Adipocyte (in vitro differentiated cells): ENCODE measurements at regions not wholly inside any gene's neighbourhood (a gene's known extent, or its start where the extent isn't known, plus 50 kb on each side); places are given as distances from the start of the nearest gene placed in this dataset.
A peak's percentile ranks its signal among the peaks of the same experiment; 100 is the strongest.

Experiments used
- DNase-seq: peaks from one replicate; pipeline ENCODE4 v3.0.0-alpha.2; 2015; ENCODE audit warnings: low read depth
- H3K27me3 ChIP-seq: replicated peaks from 2 replicates; pipeline ENCODE4 v1.7.0; 2013; ENCODE audit warnings: mild to moderate bottlenecking, low read length, moderate library complexity; ENCODE audit not compliant: control insufficient read depth, insufficient read depth
- H3K36me3 ChIP-seq: 2 replicates; pipeline ENCODE4 v1.7.0; 2013; ENCODE audit warnings: low read length, mild to moderate bottlenecking, moderate library complexity; ENCODE audit not compliant: control insufficient read depth, insufficient read depth, severe bottlenecking
- H3K4me1 ChIP-seq: 2 replicates; pipeline ENCODE4 v1.7.0; 2013; ENCODE audit warnings: mild to moderate bottlenecking, low read length, moderate library complexity; ENCODE audit not compliant: control insufficient read depth, insufficient read depth
- H3K4me3 ChIP-seq: 2 replicates; pipeline ENCODE4 v1.7.0; 2013; ENCODE audit warnings: mild to moderate bottlenecking, low read length, moderate library complexity
- H3K9ac ChIP-seq: 2 replicates; pipeline ENCODE4 v1.7.0; 2013; ENCODE audit warnings: mild to moderate bottlenecking, low read length, moderate library complexity
- H3K9me3 ChIP-seq: 2 replicates; pipeline ENCODE4 v1.7.0; 2013; ENCODE audit warnings: mild to moderate bottlenecking, low read length, moderate library complexity; ENCODE audit not compliant: control insufficient read depth

DNA sequence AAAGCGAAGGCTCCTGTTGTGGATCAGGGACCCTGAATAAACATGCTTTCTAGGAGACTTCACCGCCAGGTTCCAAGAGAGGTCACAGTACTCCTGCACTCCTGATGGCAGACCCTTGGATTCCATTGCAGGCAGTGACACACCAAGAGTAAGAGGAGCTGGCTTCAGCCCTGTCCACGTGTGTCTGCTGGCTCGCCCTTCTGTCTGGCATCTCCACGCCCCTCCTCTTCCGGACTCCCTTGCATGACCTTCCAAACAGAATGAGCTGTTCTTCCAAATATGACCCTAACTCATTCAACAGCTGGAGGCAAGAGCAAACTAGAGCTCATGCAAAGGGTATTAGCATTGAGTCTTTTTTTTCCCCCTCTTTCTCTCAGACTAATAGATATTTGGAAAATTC lies 233.0 kb upstream of the PLEKHG7 start:
- Histone ChIP-seq H3K9ac (no peak overlapping the region), H3K27me3 (no peaks in the 10 kb centered on the region), H3K9me3 (no peaks in the 10 kb centered on the region), H3K4me1 (no peaks in the 10 kb centered on the region), H3K4me3 (no peak overlapping the region), H3K36me3 (no peaks in the 10 kb centered on the region)
- DNase-seq: no peak

- no peak for DNase-seq
- H3K4me1 ChIP-seq: no peaks in the 10 kb centered on the region
- no peaks in the 10 kb centered on the region for H3K36me3 ChIP-seq
- no peak overlapping the region for H3K9ac ChIP-seq
- H3K27me3 ChIP-seq: no peaks in the 10 kb centered on the region
- H3K9me3 ChIP-seq: no peaks in the 10 kb centered on the region
- no peak overlapping the region for H3K4me3 ChIP-seq
Observed at GRCh38 chr12:92468358-92469020, 234.3 kb upstream of the PLEKHG7 start.

DNA sequence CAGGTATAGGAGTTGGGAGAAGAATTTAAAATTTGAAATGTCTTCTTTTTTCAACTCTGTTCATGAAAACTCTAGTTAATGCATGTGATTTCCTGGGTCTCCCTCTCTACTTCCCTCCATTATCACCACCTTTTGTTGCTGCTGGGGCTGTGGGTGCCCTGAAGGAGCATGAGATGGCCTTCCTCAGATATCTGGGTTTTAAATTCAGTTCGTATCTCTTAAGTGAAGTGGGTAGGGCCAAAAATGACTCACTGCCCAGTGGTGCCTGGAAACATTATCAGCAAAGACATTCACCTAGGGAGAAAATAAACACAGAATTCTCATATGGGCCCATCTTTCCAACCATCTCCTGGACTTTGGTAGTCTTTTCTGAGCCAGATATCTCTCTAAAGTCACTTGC lies 234.9 kb upstream of the PLEKHG7 start:
- no peak overlapping the region for H3K9ac ChIP-seq
- H3K9me3 ChIP-seq: no peaks in the 10 kb centered on the region
- no peaks in the 10 kb centered on the region for H3K27me3 ChIP-seq
- H3K4me1 ChIP-seq: no peaks in the 10 kb centered on the region
- H3K36me3 ChIP-seq: no peaks in the 10 kb centered on the region
- no peak overlapping the region for H3K4me3 ChIP-seq
- no peak for DNase-seq

DNA sequence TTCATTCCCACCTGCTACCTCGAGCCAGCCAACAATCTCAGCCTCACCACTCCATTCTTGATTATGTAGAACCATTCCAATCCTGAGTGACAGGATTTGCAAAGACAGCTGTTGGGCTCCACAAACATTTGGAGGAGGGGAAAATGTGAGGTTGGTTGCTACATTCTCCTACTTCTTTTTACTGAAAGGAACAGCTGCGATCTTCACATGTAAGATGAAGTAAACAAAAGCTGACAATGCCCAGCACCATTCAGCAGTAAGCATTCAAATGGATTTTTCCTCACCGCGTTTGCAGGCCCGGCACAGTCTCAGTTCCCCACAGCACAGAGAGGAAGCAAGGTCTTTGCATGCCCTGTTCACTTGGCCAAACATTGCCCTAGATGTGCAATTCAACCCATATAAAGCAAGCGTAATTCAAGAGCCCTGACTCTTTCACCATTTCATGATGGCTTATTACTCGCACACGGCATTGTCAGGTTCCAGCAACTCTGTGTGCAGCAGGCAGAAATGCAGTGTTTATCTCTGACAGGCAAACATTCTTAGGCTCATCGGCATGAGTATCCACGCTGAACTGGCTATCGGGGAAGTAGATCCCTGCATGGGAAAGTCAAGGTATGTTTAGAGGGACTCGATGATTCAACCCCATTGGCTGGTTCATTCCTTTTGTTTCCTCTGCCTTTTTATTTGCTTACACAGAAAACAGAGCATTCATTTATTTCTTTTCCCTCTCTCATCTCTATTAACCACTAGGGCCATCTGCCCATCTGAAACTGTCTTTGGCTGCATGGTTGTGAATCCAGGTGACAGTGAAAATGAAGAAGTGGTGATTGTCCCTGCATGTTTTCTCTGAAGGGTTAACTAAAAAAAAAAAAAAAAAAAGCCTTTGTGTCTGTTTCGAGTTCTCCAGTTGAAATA lies 236.1 kb upstream of the PLEKHG7 start:
- Histone ChIP-seq H3K9ac (no peak overlapping the region), H3K4me3 (no peak overlapping the region), H3K36me3 (no peaks in the 10 kb centered on the region), H3K27me3 (no peaks in the 10 kb centered on the region), H3K4me1 (no peaks in the 10 kb centered on the region), H3K9me3 (no peaks in the 10 kb centered on the region)
- DNase-seq: peak; percentile 20

DNA sequence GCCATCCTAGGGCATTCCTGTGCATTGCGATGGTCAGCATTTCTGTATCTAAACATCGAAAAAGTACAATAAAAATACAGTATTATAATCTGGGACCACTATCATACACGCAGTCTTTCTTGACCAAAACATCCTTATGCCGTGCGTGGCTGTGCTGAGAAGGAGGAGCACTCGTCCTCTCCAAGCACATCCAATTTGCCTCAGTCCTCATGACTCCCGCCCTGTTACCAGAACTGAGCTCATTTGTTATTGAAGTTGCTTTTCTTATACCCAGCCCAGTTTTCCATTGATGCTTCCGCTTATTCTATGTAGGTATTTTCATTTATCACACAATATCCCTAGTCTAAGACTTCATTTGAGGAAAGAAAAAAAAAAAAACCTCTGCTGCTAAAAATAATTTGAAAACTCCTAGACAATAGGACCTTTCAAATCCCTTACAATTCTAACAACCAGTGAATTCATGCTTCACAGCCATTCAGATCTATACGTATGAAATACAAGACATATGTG lies 236.9 kb upstream of the PLEKHG7 start:
- H3K9ac ChIP-seq: no peak overlapping the region
- no peaks in the 10 kb centered on the region for H3K36me3 ChIP-seq
- H3K9me3 ChIP-seq: no peaks in the 10 kb centered on the region
- H3K4me3 ChIP-seq: no peak overlapping the region
- no peaks in the 10 kb centered on the region for H3K27me3 ChIP-seq
- H3K4me1 ChIP-seq: no peaks in the 10 kb centered on the region
- DNase-seq: no peak

- no peak for DNase-seq
- Histone ChIP-seq H3K9ac (no peak overlapping the region), H3K36me3 (no peaks in the 10 kb centered on the region), H3K27me3 (no peaks in the 10 kb centered on the region), H3K4me3 (no peak overlapping the region), H3K4me1 (no peaks in the 10 kb centered on the region), H3K9me3 (no peaks in the 10 kb centered on the region)
Observed at GRCh38 chr12:92464911-92465310, 237.9 kb upstream of the PLEKHG7 start.

GRCh38 chr12:92463171-92463570 lies 239.6 kb upstream of the PLEKHG7 start:
- Histone ChIP-seq H3K9me3 (no peaks in the 10 kb centered on the region), H3K27me3 (no peaks in the 10 kb centered on the region), H3K4me3 (no peak overlapping the region), H3K36me3 (no peaks in the 10 kb centered on the region), H3K9ac (no peak overlapping the region), H3K4me1 (no peaks in the 10 kb centered on the region)
- DNase-seq: no peak

DNA sequence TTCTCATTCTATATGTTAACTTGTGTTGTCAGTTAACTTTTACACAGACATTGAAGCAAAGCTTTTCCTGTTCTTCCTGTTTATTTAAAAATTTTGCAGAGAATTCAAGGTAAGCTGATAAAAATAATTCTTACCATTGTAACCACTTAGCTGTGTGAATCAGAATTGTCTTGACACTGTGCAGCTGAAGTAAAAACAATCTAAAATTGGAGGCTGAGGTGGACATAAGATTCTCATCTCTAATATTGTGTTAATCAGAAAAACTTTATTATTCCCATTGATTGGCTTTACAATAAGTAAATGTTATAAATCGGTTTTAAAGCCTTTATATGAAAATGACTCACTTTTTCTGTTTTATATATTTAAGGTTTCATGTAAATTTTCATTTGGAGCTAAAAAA lies 240.3 kb upstream of the PLEKHG7 start:
- Histone ChIP-seq H3K9ac (no peak overlapping the region), H3K4me3 (no peak overlapping the region), H3K27me3 (no peaks in the 10 kb centered on the region), H3K9me3 (no peaks in the 10 kb centered on the region), H3K4me1 (no peaks in the 10 kb centered on the region), H3K36me3 (no peaks in the 10 kb centered on the region)
- no peak for DNase-seq

DNA sequence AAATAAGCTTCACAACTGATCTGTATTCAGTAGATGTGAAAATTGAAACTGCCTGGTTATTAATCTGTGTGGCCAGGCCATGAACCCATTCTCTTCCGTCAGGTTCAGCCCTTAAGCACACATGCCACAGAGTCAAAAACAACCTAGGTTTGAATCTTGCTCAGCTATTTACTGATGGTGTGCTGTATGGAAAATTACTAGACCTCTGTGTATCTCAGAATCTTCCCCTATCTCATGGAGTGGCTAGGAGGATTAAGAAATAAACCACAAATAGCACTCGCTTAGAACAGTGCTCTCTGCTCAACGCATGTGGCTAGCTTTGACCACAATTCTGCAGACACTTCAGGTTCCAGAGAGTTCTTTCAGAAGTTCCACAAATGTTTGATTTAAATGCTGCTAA lies 240.7 kb upstream of the PLEKHG7 start:
- Histone ChIP-seq H3K4me3 (no peak overlapping the region), H3K9ac (no peak overlapping the region), H3K27me3 (no peaks in the 10 kb centered on the region), H3K4me1 (no peaks in the 10 kb centered on the region), H3K36me3 (no peaks in the 10 kb centered on the region), H3K9me3 (no peaks in the 10 kb centered on the region)
- DNase-seq: no peak

DNA sequence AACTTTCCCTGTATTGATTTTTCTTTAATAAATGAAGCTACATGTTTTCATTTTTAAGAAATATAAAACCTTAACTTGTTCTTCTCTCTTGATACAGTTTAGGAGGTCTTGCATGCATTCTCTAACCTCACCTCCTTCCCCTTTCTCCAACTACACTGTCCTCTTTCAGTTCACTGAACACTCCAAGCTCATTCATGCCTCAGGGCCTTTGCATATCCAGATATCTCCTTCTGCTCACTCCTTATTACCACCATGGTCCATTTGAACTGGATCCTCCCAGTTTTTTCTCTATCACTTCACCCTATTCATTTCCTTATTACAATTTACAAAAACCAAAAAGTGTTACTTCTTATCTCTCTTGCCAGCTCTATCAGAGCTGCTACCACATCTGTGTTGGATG lies 242.9 kb upstream of the PLEKHG7 start:
- H3K36me3 ChIP-seq: no peaks in the 10 kb centered on the region
- no peaks in the 10 kb centered on the region for H3K9me3 ChIP-seq
- H3K9ac ChIP-seq: no peak overlapping the region
- H3K4me3 ChIP-seq: no peak overlapping the region
- no peak for DNase-seq
- no peaks in the 10 kb centered on the region for H3K4me1 ChIP-seq
- H3K27me3 ChIP-seq: no peaks in the 10 kb centered on the region

DNA sequence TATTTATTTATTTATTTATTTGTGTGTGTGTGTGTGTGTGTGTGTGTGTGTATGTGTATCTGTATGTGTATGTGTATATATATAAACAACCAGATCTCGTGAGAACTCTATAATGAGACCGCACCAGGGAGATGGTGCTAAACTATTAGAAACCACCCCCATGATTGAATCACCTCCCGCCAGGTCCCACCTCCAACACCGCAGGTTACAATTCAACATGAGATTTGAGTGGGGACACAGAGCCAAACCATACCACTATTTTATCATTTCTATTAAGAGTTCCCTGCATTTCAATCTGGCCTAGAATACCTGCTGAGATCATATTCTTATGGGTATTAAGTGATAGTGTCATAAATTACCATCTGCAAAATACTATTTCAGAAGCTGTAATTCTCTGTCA lies 243.8 kb upstream of the PLEKHG7 start:
- Histone ChIP-seq H3K9me3 (no peaks in the 10 kb centered on the region), H3K4me1 (no peaks in the 10 kb centered on the region)
- no peak for DNase-seq

More for the DNA sequence above, 243.8 kb upstream of the PLEKHG7 start:
- H3K4me3 ChIP-seq: no peak overlapping the region
- H3K9ac ChIP-seq: no peak overlapping the region
- H3K27me3 ChIP-seq: no peaks in the 10 kb centered on the region
- H3K36me3 ChIP-seq: no peaks in the 10 kb centered on the region
